NCI-H82 treated with DMSO at 0.1 percent for 48 hours (cell line): ENCODE measurements at regions not wholly inside any gene's neighbourhood (a gene's known extent, or its start where the extent isn't known, plus 50 kb on each side); places are given as distances from the start of the nearest gene placed in this dataset.

Source experiments
- DNase-seq: peaks from one replicate; lab custom pipeline; 2025; ENCODE audit not compliant: unreplicated experiment; lab: John Stamatoyannopoulos, UW

GRCh38 chr18:72194072-72194471 lies 350.1 kb downstream of the CBLN2 start:
- no peak for DNase-seq

- DNase-seq = no peak
Measured at GRCh38 chr18:72187956-72188355, 356.2 kb downstream of the CBLN2 start.

- no peak for DNase-seq
Measured at GRCh38 chr18:72181241-72181764, 362.8 kb downstream of the CBLN2 start.

- DNase-seq = no peak
Measured at GRCh38 chr18:72180689-72181088, 363.5 kb downstream of the CBLN2 start.

GRCh38 chr18:72174972-72175649 lies 369.0 kb downstream of the CBLN2 start:
- no peak for DNase-seq

- no peak for DNase-seq
Measured at GRCh38 chr18:72171596-72171995, 372.5 kb downstream of the CBLN2 start.

DNA sequence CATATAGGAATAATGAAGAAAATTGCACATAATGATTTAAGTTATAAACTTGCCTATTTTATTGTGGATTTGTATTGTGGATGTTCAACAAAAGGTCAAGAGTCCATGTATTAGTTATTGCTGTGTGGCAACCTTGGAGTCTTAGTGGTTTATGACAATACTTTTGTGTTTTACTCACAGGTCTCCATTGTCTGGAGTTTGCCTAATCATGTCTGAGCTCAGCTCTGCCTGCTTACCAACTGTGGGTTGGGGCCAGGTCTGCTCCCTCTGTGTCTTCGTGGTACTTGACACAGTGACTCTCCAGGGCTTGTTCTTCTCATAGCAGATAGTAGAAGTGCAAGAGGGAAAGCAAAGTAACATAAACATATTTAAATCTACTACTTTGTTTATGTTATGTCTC lies 382.5 kb downstream of the CBLN2 start:
- DNase-seq = no peak

DNA sequence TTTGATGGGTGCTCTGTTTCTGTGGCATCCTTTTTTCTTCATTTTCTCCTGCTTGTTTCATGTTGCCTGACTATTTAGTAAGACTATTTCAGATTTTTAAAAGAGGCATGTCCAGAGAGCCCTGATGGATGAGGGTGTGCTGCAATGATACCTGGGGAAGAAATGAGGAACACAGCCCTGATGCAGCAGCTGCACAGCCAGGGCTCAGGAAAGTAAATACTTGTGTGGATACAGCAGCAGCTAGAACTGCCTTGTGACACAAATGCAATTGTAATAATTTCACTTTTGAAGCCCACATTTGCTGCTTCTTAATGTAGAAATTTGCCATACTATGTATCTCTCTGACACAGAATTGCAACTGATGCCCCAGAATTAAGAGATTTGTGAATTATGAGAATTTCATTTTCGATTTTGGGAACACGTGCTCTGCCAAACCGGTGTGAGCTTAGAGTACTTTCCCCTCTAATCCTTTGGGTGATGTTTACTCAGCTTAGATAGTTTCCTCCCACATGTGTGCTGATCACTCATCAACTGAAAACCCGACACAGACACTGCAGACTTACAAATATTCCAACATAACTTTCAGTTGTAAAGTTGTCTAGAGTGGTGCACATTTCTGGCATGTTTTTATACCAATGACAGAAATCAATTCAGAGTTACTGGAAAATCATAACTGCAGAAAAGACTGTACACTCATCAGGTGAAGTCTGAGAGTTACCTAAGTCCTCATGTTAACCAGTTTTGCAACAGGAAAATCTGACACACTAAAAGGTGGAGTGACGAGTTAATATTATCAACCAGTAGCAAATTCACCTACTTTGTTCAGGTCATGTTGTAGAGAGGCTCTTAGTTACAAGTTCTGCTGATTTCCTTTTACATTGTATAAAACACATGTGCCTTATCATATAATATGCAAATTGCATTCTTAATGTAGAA lies 383.4 kb downstream of the CBLN2 start:
- no peak for DNase-seq

- DNase-seq = no peak
Measured at GRCh38 chr18:72155327-72155726, 388.8 kb downstream of the CBLN2 start.

GRCh38 chr18:72154926-72155325 lies 389.2 kb downstream of the CBLN2 start:
- no peak for DNase-seq

- no peak for DNase-seq
Measured at GRCh38 chr18:72152935-72153334, 391.2 kb downstream of the CBLN2 start.

GRCh38 chr18:72147830-72148229 lies 396.3 kb downstream of the CBLN2 start:
- DNase-seq = no peak

DNA sequence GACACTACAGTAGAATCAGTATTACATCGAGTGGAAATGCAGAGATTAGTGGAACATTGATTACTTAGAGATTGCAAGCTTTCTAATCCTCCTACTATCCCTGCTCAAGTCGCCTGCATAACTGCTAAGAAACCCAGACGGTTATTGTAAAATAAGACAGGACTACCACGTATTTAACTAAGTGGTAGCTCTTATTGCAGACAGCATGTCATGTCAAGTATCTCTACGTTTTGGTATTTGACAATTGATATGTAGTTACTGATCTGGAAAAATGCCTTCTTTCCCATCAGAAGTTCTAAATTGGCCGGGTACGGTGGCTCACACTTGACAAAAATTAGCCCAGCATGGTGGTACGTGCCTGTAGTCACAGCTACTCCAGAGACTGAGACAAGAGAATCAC lies 404.1 kb downstream of the CBLN2 start:
- no peak for DNase-seq

DNA sequence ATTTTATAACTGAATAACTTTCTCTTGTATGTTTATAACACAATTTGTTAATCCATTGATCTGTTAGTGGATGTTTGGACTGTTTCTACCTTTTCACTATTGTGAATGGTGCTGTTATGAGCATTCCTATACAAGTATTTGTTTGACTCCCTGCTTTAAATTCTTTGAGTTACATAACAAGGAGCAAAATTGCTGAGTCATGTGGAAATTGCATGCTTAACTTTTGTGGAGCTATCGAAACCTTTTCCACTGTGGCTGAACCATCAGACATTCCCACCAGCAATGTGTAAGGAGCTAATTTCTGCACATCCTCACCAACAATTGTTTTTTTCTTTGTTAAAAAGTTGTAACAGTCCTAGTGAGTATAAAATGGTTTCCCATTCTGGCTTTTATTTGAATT lies 415.5 kb downstream of the CBLN2 start:
- no peak for DNase-seq

DNA sequence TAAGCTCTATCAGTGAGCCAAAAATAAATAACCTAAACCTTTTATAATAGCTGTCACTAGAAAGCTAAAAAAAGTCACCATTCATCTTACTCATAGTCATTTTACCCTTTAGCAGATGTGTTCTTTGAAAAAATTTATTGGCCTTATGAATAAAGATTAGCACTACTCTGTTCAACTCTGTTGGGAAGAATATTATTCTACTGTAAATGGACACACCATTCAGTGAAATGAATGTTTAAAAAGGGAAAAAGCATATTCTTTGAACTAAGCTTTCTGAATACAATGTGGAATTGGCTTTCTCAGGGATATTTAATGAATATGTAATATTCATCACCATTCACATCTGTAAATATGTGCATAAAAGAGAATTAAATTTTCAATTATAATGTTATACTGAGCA lies 422.0 kb downstream of the CBLN2 start:
- DNase-seq = no peak

DNA sequence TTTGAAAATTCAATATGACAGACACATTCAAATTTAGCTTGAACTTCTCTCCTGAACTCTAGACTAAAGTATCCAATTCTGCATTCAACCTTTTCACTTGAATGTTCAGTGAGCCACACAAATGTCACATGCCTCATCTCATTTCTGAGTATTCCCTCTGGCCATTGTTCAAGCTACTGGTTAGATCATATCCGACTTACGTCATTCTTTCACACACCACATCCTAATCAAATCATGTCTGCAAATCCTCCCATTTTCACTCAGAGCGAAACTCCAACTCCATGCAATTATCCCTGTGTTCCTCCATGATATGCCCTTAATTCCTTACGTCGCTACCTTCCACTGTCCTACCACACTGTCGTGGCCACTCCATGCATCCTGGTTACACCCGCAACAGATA lies 425.1 kb downstream of the CBLN2 start:
- DNase-seq = no peak

DNA sequence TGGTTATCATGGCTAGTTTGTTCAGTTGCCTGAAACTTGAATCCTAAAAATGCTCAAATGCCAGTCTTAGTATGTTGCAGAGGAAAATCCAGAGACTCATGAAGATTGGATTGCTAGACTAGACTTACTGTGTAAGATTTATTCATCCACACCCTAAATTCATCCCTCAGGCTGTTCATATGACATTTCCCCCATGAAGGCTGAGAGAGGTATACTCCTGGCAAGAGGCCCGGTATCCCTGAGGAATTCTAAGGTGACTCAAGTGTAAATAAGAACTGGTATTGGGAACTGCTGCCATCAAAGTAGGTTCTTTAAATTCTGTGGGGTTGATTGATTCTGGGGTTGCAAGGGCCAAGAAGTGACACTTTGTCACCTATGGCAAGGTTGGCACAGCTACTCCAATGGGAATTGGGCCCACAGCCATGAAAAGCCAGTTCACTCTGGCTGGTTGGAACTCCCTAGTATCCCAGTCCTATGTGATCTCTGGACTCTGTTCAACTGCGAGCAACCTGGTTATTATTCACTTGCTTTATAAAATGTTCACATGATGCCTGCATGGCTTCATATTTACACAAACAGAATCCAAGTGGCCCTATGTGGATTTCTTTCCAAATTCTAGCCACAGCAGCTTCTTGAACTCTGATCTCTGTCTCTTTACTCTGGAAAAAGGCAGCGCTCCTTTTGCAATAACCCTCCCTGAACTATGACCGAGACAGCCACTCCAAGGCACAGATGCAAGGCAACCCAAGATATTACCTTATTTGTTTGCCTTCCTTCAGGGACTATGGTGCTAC lies 429.1 kb downstream of the CBLN2 start:
- no peak for DNase-seq

- DNase-seq = no peak
Measured at GRCh38 chr18:72107647-72108383, 436.3 kb downstream of the CBLN2 start.

- DNase-seq = no peak
Measured at GRCh38 chr18:72104851-72105250, 439.3 kb downstream of the CBLN2 start.

GRCh38 chr18:72102412-72102811 lies 441.7 kb downstream of the CBLN2 start:
- no peak for DNase-seq
